GM18498 (cell line): ENCODE measurements at regions not wholly inside any gene's neighbourhood (a gene's known extent, or its start where the extent isn't known, plus 50 kb on each side); places are given as distances from the start of the nearest gene placed in this dataset.
"Not testable (repeated sequence)": the region's sequence is repeated elsewhere in the genome, so short reads cannot be mapped to it uniquely, and the experiment has no call there.

Experiments
- ATAC-seq: cut with Tn5 transposase; IDR thresholded peaks from one replicate; pipeline ENCODE4 v1.9.1; 2021; ENCODE audit warnings: mild to moderate bottlenecking, moderate library complexity; ENCODE audit not compliant: unreplicated experiment

DNA sequence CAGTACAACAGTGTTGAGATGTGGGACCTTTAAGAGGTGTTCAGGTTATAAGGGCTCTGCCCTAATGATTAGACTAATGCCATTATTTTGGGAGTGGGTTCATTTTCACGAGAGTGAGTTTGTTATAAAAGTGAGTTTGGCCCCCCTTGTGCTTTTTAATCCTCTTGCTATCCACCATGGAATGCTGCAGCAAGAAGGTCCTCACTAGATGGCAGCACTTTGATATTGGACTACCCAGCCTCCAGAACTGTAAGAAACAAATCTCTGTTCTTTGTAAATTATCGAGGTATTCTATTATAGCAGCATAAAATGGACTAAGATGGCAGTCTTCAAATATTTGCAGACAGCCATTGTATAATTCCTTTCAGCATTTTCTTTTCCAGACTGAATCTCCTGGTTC, 212.4 kb downstream of the LRRC70 start:
- ATAC-seq: no peak

DNA sequence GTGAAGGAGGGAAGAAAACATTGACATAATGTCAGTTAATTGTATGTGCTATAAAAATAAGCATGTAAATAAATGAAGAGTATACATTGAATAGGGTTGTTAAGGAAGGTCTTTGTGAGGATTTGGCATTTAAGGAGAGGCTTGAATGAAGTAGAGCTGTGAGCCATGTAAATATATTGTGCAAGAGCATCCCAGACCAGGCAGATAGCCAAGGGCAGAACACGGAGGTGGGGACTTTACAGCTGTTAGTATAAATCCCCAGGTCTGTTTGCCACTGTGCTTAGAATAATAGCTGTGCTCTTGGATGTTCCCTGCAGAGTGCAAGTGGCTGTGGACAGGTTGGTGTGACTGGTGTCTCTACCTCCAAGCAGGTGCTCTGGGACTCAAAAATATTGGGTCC, 211.7 kb downstream of the LRRC70 start:
- ATAC-seq: no peak

GRCh38 chr5:62786099-62786498, 207.5 kb downstream of the LRRC70 start:
- ATAC-seq: no peak

GRCh38 chr5:62785588-62785987, 207.0 kb downstream of the LRRC70 start:
- ATAC-seq: no peak

- peak; percentile 79 for ATAC-seq
These were observed 204.9 kb downstream of the LRRC70 start for GRCh38 chr5:62783374-62784057.

GRCh38 chr5:62780888-62781287, 202.3 kb downstream of the LRRC70 start:
- no peak for ATAC-seq

- no peak for ATAC-seq
These were observed 201.6 kb downstream of the LRRC70 start for GRCh38 chr5:62780230-62780629.

DNA sequence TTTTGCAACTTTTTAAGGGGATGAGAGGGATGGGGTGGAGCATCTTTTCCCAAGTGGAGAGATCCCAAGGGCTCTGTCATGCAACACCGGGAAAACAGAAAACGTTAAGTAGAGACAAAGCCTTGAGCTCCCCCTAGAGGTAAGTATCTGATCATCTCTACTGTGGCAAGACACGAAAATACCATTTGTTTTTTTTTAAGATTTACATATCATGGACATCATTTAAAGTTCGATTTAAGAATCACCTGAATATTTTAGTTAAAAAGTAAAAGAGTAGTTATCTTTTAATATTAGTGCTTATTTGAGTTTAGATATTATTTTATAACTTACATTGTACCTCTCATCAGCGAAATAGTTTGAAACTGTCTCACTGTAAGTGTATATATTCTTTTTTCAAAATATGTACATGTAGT, 200.4 kb downstream of the LRRC70 start:
- no peak for ATAC-seq

- no peak for ATAC-seq
These were observed 199.8 kb downstream of the LRRC70 start for GRCh38 chr5:62778316-62779009.

DNA sequence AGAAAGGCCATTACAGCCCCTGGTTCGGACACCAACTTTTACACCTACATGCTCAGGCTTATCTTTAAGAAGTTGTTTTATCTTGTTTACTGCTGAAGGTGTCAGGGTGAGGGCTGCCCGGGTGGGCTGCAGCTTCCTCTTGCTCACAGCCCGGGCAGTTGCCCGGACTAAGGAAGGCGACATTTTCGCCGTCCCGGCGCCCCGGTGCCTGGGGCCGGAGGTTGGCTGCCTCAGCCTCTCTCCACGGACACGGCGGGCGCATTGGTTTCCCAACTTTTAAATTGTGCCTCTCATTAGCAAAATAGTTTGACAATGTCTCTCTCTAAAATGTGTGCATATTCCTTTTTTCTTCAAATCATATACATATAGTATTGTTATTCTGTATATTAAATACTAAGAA, 198.5 kb downstream of the LRRC70 start:
- not testable (repeated sequence) for ATAC-seq

GRCh38 chr5:62776592-62776991, 198.0 kb downstream of the LRRC70 start:
- ATAC-seq: not testable (repeated sequence)

DNA sequence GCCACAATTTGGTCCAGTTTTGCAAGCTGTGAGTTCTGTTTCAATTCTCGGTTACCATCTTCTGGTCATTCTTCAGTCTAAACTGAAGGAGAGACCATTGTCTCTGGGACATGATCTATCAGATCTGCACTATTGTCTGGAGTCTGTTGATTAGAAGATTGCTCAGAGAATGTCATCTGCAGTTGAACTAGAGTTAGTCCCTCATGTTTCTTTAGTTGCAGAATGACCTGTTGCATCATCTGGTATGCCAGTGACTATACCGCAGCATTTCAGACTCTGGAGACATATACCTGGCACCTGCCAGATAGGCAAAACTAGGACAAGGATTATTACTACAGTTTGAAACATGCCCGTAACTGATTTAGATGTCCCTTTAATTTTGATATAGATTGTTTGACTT, 194.8 kb downstream of the LRRC70 start:
- ATAC-seq: no peak

DNA sequence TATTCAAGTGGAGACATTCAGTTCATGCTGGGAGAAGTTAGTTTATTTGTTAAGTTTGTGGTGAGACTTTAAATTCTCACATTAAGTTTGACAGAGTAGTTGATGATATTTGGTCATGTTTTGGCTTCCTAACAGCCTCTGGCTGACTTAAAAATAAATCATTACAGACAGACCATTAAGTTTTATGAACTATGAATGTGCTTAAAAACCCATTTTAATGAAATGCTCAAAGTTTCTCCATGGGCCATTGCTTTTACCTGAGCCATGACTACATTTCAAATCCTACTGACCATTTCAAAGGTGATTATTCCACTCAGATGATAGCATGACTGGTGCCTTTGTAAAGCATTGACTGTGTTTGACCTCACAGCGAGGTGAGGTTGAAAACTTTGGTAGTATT, 192.7 kb downstream of the LRRC70 start:
- ATAC-seq: no peak

- ATAC-seq: no peak
These were observed 189.0 kb downstream of the LRRC70 start for GRCh38 chr5:62767650-62768049.

DNA sequence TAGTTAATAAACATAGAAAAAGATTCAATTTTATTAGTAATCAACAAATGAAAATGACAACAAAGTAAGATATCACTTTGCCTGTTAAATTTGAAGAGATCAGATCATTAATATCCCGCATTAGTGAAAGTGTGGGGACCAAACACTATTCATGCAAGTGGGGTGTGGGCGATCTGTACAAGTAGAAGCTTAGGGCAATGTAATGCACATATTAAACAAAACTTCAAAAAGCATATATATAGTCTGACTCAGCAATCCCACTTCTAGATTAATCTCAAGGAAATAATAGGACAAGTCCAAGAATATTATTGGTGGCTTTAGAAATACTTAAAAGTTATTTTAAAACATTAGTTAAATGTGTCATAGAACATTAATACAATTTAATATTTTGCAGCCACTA, 188.5 kb downstream of the LRRC70 start:
- no peak for ATAC-seq

DNA sequence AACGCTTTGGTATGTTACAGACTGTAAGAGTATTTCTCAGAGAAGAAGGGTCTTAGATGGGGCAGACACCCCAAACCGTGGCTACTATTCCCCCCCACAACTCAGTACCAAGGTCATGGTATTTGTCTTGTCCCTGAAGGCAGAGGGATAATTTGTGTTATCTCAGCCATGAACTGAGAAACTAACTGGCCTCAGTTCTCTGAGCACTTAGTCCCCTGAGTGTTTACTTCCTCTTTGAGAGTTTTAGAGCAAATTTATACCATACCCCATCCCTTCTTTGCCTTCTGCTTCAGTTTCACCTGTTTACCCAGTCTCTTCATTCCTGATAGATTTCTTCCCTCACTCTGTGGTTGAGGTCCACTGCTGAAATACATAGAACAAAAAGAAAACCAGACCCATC, 183.9 kb downstream of the LRRC70 start:
- ATAC-seq: peak; percentile 67

GRCh38 chr5:62757686-62758085, 179.1 kb downstream of the LRRC70 start:
- ATAC-seq: not testable (repeated sequence)

DNA sequence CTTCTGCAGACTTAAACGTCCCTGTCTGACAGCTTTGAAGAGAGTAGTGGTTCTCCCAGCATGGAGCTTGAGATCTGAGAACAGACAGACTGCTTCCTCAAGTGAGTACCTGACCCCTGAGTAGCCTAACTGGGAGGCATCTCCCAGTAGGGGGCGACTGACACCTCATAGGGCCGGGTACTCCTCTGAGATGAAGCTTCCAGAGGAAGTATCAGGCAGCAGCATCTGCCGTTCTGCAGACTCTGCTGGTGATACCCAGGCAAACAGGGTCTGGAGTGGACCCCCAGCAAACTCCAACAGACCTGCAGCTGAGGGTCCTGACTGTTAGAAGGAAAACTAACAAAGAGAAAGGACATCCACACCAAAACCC, 174.4 kb downstream of the LRRC70 start:
- ATAC-seq: not testable (repeated sequence)

DNA sequence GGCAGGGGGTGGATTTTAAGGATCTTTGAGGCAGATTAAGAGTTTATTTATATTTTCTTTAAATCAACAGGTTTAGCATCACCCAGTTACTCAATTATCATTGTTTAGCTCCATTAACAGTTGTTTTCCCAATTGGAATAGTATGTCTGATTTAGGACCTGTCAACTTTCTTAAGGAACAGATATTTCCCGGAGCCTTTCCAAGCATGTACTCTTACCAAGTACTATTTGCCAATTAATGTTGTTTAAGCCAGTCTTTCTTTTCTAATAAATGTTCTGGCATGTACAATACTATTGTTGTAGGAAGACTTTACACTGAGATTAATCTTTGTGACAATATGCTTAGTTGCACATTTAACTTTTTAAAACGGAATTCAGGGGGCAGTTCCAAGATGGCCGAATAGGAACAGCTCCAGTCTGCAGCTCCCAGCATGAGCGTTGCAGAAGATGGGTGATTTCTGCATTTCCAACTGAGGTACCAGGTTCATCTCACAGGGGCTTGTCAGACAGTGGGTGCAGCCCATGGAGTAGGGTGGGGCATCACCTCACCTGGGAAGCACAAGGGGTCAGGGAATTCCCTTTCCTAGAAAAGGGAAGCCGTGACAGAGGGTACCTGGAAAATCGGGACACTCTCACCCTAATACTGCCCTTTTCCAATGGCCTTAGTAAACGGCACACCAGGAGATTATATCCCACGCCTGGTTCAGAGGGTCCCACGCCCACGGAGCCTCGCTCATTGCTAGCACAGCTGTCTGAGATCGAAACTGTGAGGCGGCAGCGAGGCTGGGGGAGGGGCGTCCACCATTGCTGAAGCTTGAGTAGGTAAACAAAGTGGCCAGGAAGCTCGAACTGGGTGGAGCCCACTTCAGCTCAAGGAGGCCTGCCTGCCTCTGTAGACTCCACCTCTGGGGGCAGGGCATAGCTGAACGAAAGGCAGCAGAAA, 173.7 kb downstream of the LRRC70 start:
- not testable (repeated sequence) for ATAC-seq

- ATAC-seq: no peak
These were observed 163.6 kb downstream of the LRRC70 start for GRCh38 chr5:62742207-62742606.

- ATAC-seq: no peak
These were observed 163.1 kb downstream of the LRRC70 start for GRCh38 chr5:62741761-62742160.

- ATAC-seq: no peak
These were observed 159.1 kb downstream of the LRRC70 start for GRCh38 chr5:62737766-62738165.
